OCI-LY7 (cell line): ENCODE measurements at regions not wholly inside any gene's neighbourhood (a gene's known extent, or its start where the extent isn't known, plus 50 kb on each side); places are given as distances from the start of the nearest gene placed in this dataset.

ENCODE experiments used
- EZH2phosphoT487 ChIP-seq: fragments of 200-600 bp; sonication (generic); IDR thresholded peaks from 2 replicates; pipeline ENCODE4 v1.6.1; 2018; ENCODE audit warnings: low read depth, borderline replicate concordance, mild to moderate bottlenecking, mixed run types, antibody characterized with exemption, low read length, moderate library complexity, mixed read lengths
- TF ChIP-seq, protein P1 (sequence below): fragments of 200-600 bp; sonication (generic); conservative IDR thresholded peaks from 2 replicates; pipeline ENCODE4 v1.5.1; 2014; ENCODE audit warnings: mild to moderate bottlenecking, antibody characterized with exemption, low read length, moderate library complexity, mixed read lengths

DNA sequence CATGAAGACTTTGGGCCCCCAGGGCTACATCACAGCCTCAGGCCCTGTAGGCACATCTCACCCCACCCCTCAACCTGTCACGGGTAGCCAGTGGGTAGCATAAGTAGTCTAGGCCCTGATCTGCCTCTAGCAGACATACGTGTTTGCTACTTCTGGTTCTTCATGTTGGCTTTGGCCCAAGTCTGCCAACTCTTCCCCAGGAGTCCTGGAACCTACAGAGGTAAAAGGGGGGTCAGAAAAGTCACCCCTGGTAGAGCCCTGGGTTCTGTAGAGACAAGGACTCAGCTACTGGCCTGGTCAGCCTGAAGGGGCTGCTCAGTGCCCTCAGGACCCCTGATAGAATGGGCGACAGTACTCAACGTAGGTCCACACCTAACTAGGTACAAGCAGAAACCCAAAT, 67.5 kb upstream of the UNC5B start:
- TF ChIP-seq, protein P1, sequence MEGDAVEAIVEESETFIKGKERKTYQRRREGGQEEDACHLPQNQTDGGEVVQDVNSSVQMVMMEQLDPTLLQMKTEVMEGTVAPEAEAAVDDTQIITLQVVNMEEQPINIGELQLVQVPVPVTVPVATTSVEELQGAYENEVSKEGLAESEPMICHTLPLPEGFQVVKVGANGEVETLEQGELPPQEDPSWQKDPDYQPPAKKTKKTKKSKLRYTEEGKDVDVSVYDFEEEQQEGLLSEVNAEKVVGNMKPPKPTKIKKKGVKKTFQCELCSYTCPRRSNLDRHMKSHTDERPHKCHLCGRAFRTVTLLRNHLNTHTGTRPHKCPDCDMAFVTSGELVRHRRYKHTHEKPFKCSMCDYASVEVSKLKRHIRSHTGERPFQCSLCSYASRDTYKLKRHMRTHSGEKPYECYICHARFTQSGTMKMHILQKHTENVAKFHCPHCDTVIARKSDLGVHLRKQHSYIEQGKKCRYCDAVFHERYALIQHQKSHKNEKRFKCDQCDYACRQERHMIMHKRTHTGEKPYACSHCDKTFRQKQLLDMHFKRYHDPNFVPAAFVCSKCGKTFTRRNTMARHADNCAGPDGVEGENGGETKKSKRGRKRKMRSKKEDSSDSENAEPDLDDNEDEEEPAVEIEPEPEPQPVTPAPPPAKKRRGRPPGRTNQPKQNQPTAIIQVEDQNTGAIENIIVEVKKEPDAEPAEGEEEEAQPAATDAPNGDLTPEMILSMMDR: no peak
- no peak for TF ChIP-seq EZH2phosphoT487
